Right lobe of liver (tissue), 4 donors: ENCODE measurements at regions not wholly inside any gene's neighbourhood (a gene's known extent, or its start where the extent isn't known, plus 50 kb on each side); places are given as distances from the start of the nearest gene placed in this dataset.

Experiments
- CTCF ChIP-seq, 4 donors: fragments of 200-600 bp in 3 of 4; fragments of 450-650 bp in 1 of 4; IDR thresholded peaks; one replicate each; pipeline versions ENCODE4 v1.5.1 to v1.8.0; 2016 to 2022; ENCODE audit warnings: antibody characterized with exemption in 4 of 4, mild to moderate bottlenecking in 2 of 4
- POLR2A ChIP-seq: fragments of 450-650 bp; IDR thresholded peaks from one replicate; pipeline ENCODE4 v1.6.1; 2017; ENCODE audit warnings: antibody characterized with exemption, mild to moderate bottlenecking
- donor health status: DM: no; HTN: no; CAD: no.
- donor health status: DM: no; HTN: no; CAD: no.
- donor health status: DM: no; HTN: yes; CAD: no.

DNA sequence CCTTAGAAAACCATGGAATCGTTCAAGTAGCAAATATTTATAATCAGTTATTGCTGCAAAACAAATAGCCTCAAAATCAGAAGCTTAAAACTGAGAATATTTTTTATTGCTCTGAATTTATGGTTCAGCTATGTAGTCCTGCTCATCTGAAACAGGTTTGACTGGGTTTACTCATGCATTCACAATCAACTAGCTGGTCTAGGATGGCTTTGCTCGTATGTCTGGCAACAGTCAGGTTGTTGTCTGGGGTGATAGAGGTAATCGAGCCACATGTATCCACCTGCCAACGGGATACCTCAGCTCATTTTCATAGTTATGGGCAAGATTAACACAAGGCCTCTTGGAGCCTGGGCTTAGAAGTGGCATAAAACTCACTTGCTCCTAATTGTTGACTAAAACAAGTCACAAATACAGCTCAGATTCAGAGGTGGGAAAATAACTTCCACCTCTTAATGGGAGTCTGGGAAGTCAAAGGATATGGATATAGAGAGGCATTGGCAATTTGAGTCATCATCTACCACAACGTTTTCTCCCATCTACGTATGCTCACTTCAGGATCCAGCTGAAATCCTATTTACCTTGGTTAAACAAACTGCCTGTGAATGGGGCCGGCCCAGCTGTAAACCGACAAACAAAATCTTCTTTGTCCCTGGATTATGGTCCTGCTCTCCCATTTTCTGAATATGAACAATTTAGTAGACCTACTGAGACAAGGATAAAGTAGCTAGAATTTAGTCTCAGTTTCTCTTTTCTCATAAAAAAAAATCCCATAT, 54.5 kb upstream of the TENT5A start:
- TF ChIP-seq POLR2A: no peak
- no peak for TF ChIP-seq CTCF (IDR thresholded peaks at IDR 0.05)
